HG03378 (cell line): ENCODE measurements at regions not wholly inside any gene's neighbourhood (a gene's known extent, or its start where the extent isn't known, plus 50 kb on each side); places are given as distances from the start of the nearest gene placed in this dataset.

Experiments
- ATAC-seq: cut with Tn5 transposase; IDR thresholded peaks from one replicate; pipeline ENCODE4 v1.9.1; 2021; ENCODE audit warnings: mild to moderate bottlenecking, moderate library complexity; ENCODE audit not compliant: unreplicated experiment

DNA sequence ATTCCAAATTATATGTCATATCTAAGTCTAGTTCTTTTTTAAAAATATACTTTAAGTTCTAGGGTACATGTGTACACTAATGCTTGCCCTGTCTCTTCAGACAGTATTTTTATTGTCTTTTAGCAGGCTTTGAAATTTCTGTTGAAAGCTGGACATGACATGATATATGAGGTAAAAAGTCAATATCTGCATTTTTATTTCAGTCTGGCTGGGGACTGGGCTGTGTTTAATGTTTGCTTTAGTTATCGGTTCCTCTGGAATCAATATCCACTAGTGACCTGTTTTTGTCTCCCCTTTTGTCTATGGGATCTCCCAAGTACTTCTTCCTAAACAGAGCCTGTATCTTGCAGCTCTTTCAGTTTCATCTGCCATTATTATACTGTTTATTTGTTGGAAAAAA lies 786.2 kb upstream of the GJE1 start:
- ATAC-seq: no peak

GRCh38 chr6:141337191-141337590 lies 795.5 kb upstream of the GJE1 start:
- no peak for ATAC-seq

DNA sequence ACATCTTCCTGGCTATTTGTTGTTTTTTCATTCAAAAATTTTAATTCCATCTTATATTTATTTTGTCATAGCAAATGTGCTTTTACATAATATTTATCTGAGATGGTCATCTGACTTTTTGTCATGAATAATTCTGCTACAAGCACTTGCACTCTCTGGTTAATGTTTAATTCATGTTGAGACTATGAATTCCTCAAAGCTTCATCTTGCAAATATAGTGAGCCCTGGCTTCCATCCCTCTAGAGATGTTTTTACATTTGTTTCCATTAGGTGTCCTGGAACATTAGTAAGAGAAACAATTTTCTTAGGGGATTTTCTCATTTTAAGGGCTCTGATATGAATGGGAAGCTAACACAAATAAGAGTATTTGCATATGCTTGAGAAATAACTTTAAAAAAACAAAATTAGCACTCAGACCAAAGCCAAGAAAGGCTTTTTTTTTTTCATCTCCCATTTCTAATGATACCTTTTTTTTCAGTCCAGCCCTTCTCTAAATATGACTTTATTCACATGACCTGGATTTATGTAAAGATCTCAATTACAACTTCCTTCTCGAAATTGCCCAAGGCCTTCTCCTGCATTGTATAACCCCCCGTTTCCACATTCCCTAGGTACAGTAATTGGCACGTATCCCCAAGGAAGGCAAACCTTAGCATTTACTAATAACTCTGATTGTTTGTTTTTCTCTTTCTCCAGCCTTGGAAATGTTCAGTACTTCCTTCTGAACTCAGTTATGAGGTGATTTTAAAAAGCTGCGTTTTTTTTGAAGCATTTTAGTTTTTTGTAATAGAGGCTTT lies 797.0 kb upstream of the GJE1 start:
- ATAC-seq: no peak

DNA sequence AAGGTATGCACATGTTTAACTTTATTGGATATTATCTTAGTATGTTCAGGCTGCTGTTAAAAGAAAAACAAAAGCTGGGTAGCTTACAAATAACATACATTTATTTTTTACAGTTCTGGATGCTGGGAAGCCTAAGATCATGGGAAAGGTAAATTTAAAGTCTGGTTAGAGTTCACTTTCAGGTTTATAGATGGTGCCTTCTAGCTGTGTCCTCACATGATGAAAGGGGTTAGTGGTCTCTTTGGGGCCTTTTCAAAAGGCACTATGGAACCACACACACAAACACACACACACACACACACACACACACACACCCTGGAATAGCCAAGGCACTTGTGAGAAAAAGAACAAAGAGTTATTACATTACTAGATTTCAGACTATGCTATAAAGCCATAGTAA lies 805.8 kb upstream of the GJE1 start:
- no peak for ATAC-seq

DNA sequence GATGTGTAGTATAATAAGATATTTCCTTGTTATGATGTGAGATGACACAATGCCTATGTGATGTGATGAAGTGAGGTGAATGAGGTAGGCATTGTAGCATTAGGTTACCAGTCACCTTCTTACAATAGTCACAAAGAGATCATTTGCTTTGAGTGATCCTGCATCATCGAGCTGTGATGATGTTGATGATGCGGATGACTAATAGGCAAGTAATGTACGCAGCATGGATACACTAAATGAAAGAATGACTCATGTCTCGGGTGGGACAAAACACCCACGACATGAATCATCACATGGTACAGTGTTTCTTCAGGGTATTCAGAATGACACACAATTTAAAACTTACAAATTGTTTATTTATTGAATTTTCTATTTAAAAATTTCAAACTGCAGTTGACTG lies 806.3 kb upstream of the GJE1 start:
- ATAC-seq: peak; percentile 70

DNA sequence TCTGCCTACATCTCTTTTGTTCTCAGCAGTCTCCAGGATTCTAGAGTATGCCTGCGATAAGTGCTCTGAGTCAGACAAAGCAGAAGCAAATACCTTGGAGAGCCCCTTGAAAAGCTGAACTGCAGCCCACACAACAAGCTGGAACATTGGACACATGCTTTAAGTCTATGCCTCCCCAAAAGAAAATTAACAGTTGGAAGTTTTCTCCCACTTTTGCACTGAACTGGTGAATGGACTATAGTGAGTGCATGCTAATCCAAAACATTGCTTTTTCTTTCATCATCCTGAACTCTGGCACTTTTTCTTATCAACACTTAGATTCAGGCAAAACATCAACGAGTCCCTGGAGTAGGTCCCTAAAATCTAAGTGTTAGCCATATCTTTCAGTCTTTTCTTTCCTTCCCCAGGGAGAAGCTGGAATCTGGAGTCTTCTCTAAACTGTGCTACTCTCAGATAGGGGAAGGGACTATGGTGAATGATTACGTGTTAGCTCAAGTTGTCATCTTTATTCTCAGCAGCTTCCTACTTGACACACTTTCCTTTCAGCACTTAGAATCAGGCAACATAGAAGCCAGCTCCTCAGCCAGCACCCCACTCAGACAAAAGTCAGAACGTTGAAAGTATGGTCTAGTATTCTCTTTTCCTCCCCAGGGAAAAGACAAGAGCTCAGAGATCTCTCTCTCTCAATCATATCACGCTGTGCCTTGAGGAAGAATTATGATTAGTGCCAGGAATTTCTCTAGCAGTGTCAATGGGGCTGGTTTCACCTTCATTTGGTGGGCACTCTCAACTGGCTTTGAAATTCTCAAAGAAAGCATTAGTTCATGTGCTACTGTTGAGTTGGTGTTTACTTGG lies 811.0 kb upstream of the GJE1 start:
- ATAC-seq: no peak

GRCh38 chr6:141316236-141316635 lies 816.5 kb upstream of the GJE1 start:
- no peak for ATAC-seq

DNA sequence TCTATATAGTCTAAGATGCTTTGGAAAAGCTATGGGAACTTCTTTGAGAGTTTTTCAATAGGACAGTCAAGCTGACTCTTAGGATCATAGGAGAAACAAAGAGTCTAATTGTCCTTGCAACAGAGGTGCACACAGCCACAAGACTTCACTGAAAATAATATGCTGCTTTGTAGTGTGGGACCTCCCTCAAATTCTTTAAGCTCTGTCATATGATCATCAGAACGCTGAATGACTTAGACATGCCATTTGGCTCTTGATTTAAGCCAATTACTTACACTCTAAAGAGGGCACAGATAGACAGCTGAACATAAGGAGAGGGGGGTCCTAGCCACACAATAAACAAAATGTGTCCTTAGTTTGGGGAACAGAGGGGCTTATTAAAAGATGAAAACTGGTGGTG lies 818.7 kb upstream of the GJE1 start:
- no peak for ATAC-seq

GRCh38 chr6:141309295-141309694 lies 823.4 kb upstream of the GJE1 start:
- no peak for ATAC-seq

GRCh38 chr6:141307309-141307998 lies 825.3 kb upstream of the GJE1 start:
- no peak for ATAC-seq

DNA sequence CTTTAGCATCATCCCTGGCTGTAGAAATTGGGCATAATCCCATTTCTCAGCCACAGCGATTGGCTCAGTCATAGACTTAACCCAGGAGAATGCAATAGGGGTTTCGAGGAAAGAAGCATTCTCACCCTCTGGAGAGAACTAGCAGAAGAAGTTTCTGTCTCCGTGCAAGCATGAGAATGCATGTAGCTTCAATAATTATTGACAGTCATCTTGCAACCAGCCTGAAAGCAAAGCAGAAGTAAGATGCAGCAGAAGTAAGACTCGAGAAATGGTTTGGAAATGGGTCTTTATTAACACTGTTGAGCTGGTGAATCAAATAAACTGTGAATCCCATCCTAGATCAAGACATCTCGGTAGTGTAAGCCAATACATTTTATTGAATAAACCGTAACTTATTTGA lies 828.8 kb upstream of the GJE1 start:
- no peak for ATAC-seq

DNA sequence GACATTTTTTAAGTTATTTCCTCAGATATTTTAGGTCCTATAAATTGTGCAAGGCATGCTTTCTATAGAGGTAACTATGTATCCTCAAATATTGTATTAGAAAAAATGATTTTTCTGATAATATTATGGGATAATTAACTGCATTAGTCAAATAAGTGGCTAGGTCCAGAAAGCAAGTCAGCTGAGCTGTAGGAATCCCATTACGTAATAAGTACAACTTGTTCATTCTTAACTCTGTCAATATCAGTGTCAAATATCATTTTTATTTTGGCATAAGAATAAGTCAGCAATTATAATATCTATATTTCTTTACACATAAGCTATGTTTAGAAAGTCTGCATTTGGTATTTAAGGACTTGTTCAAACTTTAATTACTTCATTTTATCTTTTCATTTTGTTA lies 830.9 kb upstream of the GJE1 start:
- no peak for ATAC-seq

- no peak for ATAC-seq
Measured at GRCh38 chr6:141290941-141291721, 841.6 kb upstream of the GJE1 start.

- ATAC-seq: no peak
Measured at GRCh38 chr6:141288947-141289346, 843.8 kb upstream of the GJE1 start.

- ATAC-seq: no peak
Measured at GRCh38 chr6:141282263-141282662, 850.5 kb upstream of the GJE1 start.

GRCh38 chr6:141269684-141270083 lies 863.0 kb upstream of the GJE1 start:
- ATAC-seq: no peak

DNA sequence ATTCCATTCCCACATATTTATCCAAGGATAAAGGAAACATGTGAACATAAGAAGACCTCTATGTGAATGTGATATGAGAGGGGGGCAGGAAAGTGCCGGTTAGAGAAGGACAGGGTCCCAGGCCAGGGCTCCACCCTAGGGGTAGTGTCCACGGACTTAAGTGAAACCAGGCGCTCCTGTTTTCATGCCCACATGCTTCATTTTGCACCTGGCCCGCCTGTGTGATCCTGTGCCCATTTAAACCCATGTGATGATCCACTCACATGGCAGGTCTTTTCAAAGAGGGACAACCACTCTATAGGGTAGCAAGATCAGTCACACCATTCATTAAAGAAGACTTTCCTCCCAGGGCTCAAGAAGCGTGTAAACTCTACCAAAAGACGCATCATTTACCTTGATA lies 865.3 kb upstream of the GJE1 start:
- ATAC-seq: no peak

- ATAC-seq: no peak
Measured at GRCh38 chr6:141265756-141266623, 866.7 kb upstream of the GJE1 start.

GRCh38 chr6:141264101-141264500 lies 868.6 kb upstream of the GJE1 start:
- ATAC-seq: no peak

- no peak for ATAC-seq
Measured at GRCh38 chr6:141261672-141262060, 871.1 kb upstream of the GJE1 start.
